HL-60/S4 treated with phorbol 12-myristate 13-acetate at 8.2 ng/mL for 4 days and 3 days (cell line): ENCODE measurements at regions not wholly inside any gene's neighbourhood (a gene's known extent, or its start where the extent isn't known, plus 50 kb on each side); places are given as distances from the start of the nearest gene placed in this dataset.
"Not testable (repeated sequence)": the region's sequence is repeated elsewhere in the genome, so short reads cannot be mapped to it uniquely, and the experiment has no call there.

Source experiments
- in situ Hi-C: fragments of 300-500 bp; cut with MboI; formaldehyde crosslinking; loops from 2 replicates; pipeline ENCODE4 v1.15.0; 2022; ENCODE audit warnings: low sequenced_read_pairs

- in situ Hi-C loops: no loop called here
Observed at GRCh38 chr6:113693851-113694250, 163.3 kb upstream of the MARCKS start.

DNA sequence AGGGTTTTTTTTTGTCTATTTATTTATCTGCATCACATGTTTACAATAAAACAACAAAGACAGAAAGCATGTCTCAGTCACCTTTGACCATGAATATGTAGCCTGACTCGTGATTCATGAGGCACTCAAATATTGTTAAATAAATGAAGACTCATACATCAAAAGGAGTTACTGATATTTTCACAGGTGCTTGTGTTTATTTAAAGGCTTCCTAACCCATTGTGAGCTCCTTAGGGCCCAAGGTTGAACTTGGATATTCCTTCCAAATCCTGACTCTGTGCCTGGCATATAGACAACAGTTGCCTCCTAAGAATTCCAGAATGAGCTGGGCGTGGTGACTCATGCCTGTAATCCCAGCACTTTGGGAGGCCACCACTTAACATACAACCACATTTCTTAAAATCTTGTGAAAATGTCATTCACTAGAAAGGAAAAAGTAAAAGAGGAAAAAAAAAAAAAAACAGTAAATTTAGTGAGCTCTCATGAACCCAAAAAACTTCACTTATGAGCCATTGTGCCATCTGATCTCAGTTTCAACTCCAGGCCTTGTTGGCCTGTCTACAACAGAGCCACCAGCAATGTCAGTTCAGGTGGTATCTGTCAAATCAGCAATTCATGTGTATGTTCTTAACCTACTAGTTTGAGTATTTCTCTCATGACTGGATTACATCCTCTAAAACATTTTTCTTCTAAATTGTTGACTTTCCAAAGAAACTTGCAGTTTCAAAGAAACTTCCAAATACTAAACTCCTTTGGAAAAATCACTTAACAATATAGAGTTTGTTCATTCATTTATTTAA, 162.7 kb upstream of the MARCKS start:
- in situ Hi-C loops: no loop called here

GRCh38 chr6:113695516-113695915, 161.6 kb upstream of the MARCKS start:
- in situ Hi-C loops: no loop called here

GRCh38 chr6:113696960-113697359, 160.2 kb upstream of the MARCKS start:
- in situ Hi-C loops: no loop called here

DNA sequence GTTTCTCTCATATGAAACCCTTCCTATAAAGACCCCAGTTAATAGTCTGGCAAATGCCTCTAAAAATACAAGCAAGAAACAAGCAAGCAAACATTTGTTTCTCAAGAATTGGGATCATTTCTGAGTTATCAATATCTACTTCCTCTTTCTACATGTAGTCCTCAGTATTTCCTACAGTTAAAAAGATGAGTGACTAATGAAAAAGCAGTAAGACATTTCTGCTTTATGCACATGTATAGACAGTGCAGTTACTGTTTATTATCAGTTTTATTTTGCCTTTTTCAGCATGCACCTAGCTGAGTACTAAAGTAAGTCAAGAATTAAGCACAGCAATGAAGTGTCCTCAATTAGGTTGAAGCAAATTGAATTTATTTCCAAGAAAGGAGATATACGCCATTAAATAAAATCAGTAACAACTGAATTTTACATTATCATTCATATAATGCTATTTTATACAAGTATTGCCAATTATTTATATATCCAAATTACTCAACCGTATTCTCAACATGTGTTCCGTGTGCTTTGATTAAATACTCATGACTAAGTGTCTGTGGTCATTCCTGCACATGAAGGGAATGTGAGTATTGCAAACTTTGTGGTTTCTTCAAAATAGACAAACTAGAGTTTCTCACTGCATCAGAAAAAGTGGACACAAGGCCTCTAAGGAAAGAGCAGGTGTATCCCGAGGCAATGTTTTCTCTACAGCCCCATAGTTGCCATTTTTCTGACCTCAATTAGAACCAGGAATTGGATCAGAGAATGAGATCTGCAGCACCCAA, 159.3 kb upstream of the MARCKS start:
- in situ Hi-C loops: no loop called here

- in situ Hi-C loops: no loop called here
Observed at GRCh38 chr6:113699239-113699638, 157.9 kb upstream of the MARCKS start.

DNA sequence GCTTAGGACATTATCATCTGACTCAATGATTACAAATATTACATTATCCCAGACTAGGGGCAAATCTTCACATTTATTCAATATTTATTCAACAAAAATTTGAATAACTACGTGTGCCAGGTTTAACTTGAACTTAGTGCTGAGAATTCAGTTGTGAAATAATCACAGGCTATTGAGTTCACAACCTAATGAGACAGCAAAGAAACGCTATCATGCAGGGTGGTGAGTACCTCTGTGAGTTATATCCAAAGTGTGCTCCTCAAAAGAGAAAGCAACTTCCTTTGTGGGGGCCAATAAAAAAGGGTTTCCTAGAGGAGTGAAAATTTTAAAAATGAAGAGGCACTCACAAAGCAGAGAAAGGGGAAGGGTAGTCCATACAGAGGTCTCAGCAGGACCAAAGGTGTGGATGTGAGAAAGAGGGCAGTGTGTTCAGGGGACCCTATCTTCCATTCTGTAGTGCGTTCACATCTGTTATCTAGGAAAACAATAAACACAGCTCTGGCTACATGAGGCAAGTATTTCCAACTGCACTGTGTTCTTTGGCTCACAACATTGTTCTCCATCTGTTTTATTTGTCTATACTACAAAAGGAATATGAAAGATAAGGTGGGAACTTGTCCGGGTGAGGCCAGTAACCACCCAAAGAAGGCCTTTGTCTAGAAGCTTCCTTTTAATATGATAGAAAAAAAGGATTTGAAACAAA, 155.4 kb upstream of the MARCKS start:
- in situ Hi-C loops: no loop called here

DNA sequence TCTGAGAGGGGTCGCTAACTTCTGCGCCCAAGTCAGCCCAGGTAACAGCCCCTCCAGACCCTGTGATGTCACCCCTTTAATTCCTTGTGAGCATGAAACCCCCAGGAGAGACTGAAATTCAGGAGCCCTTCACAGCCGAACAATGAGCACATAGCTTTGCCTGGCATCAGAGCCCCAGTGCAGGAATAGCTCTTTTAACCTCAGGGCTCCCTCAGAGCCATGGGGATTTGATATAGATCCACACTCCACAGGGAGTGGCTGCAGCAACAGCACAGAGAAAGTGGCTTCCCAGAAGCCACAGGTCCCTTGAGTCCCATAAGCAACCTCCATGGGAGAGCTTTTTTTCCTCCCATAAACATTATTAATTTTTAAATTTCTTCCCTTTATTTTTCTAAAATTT, 150.0 kb upstream of the MARCKS start:
- in situ Hi-C loops: no loop called here

DNA sequence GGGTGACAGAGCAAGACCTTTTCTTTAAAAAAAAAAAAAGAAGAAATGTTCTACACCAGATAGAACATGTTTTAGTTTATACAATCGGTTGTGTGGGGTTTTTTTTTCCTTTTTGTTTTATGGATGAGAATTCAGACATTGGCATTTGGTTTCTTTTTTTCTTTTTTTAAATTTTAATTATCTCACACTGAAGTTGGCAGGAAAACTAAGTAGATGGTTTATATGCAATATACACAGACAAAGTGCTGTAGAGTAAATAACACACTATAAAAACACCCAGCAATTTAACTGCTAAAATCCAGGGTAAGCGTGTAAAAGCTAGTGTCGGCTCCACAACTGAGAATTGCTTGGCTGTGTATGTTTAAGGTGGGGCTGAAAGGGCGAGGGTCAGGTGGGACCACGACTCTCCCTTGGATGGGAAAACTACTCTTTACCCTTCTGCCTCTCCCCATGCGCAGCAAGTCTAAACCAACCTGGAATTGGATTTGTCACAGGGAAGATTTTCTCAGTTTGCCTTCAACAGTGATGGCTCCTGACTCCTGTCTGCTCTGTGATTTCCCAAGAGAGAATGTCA, 147.1 kb upstream of the MARCKS start:
- in situ Hi-C loops: no loop called here

DNA sequence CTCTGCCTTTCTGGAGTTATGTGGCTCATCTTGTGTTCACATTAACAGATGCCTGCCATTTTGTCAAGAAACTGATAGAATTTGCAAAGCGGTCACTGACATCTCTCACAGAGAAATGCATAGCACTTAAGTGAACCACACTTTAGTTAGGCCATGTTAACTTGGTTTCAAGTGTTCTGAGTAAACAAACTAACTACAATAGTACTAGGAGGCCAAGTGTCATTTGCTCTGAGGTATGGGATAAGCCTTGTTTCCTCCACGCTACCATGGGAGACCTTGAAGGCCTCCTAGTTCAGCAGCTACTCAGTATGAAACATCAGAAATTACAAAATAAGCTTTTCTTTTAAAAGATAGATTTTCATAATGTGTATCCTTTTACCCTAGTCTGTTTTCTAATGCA, 143.5 kb upstream of the MARCKS start:
- in situ Hi-C loops: no loop called here

- in situ Hi-C loops: no loop called here
Observed at GRCh38 chr6:113718588-113718987, 138.6 kb upstream of the MARCKS start.

- in situ Hi-C loops: no loop called here
Observed at GRCh38 chr6:113719064-113719463, 138.1 kb upstream of the MARCKS start.

- in situ Hi-C loops: no loop called here
Observed at GRCh38 chr6:113719545-113719944, 137.6 kb upstream of the MARCKS start.

- in situ Hi-C loops: no loop called here
Observed at GRCh38 chr6:113723182-113723581, 134.0 kb upstream of the MARCKS start.

DNA sequence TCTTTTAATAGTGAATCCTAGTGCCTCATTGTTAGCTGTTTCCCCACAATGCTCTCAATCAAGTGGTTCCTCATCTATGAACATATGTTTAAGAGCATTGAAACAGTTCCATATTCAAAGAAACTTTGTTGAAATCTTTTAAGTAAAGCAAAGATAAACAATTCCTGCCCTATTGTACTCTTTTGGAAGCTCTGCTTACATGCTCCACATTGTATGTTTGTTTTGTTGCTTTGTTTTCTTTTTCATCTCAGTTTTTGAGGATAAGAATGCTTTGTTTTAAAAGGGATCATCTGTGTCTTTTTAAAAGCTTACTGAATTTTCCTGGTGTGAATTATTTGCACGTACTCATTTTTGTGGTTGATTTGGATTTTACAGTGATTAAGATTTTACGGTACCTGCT, 132.2 kb upstream of the MARCKS start:
- in situ Hi-C loops: not testable (repeated sequence)

GRCh38 chr6:113731541-113731940, 125.6 kb upstream of the MARCKS start:
- in situ Hi-C loops: no loop called here

GRCh38 chr6:113732384-113732966, 124.7 kb upstream of the MARCKS start:
- in situ Hi-C loops: no loop called here

DNA sequence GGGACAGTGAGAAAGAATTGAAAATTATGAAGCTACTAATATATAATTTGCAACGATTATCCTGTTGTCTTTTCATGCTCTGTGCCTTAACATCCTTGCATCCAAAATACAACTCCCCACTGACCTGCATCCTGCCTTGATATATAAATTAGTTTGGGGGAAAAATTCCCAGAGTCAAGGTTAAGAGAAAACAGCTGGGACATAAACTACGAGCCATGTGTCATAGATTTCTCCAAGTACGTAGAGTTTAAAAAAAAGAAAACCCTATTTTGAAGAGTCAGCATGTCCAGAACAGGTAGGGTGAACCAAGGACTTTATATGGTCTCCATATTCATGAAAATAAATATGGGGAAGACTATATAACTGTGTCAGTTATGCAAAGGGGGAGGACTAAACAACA, 123.8 kb upstream of the MARCKS start:
- in situ Hi-C loops: no loop called here

- in situ Hi-C loops: no loop called here
Observed at GRCh38 chr6:113734982-113735381, 122.2 kb upstream of the MARCKS start.

- in situ Hi-C loops: no loop called here
Observed at GRCh38 chr6:113735491-113735890, 121.7 kb upstream of the MARCKS start.

GRCh38 chr6:113736978-113737377, 120.2 kb upstream of the MARCKS start:
- in situ Hi-C loops: no loop called here
